Upper lobe of left lung (tissue), 4 donors: ENCODE measurements at regions not wholly inside any gene's neighbourhood (a gene's known extent, or its start where the extent isn't known, plus 50 kb on each side); places are given as distances from the start of the nearest gene placed in this dataset.
"Not testable (repeated sequence)": the region's sequence is repeated elsewhere in the genome, so short reads cannot be mapped to it uniquely, and the experiment has no call there.

Source experiments
- CTCF ChIP-seq, 6 experiments: fragments of 450-650 bp in 4 of 6; fragments of 200-600 bp in 2 of 6; sonication (generic) in 2 of 6; IDR thresholded peaks; one replicate each; pipeline ENCODE4 v1.5.1; 2016 to 2019; ENCODE audit warnings: antibody characterized with exemption in 6 of 6
- POLR2A ChIP-seq, 4 donors: fragments of 450-650 bp; IDR thresholded peaks; one replicate each; pipeline ENCODE4 v1.5.1; 2016 to 2017; ENCODE audit warnings: antibody characterized with exemption in 4 of 4, mild to moderate bottlenecking in 2 of 4

DNA sequence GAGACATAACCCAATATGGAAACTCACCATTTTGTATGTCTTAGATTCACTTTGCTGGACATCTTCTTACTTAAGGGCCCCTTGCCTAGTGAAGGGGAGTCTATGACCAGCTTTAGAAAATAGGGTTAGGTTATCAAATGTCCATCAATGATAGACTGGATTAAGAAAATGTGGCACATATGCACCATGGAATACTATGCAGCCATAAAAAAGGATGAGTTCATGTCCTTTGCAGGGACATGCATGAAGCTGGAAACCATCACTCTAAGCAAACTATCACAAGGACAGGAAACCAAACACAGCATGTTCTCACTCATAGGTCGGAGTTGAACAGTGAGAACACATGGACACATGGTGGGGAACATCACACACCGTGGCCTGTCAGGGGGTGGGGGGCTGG lies 301.8 kb upstream of the TBL1XR1 start:
- TF ChIP-seq CTCF, POLR2A (IDR thresholded peaks at IDR 0.05): not testable (repeated sequence)
